Esophagus squamous epithelium (tissue), 5 donors: ENCODE measurements at regions not wholly inside any gene's neighbourhood (a gene's known extent, or its start where the extent isn't known, plus 50 kb on each side); places are given as distances from the start of the nearest gene placed in this dataset.

Experiments
- DNase-seq: peaks from one replicate; lab custom pipeline; 2025; lab: John Stamatoyannopoulos, UW
- H3K27ac ChIP-seq, 4 donors: fragments of 200-600 bp; sonication (generic); one replicate each; pipeline ENCODE4 v1.5.1; 2016 to 2019; ENCODE audit warnings: mild to moderate bottlenecking in 1 of 4
- H3K27me3 ChIP-seq, 4 donors: fragments of 200-600 bp; sonication (generic); 1 replicate in 3 of 4; 2 replicates in 1 of 4; pipeline versions ENCODE4 v1.5.1 to v1.6.0; 2017 to 2021; ENCODE audit warnings: antibody characterized with exemption in 1 of 4
- H3K36me3 ChIP-seq, 3 donors: fragments of 200-600 bp; sonication (generic); one replicate each; pipeline ENCODE4 v1.5.1; 2016 to 2019
- H3K4me1 ChIP-seq, 3 donors: fragments of 200-600 bp; sonication (generic); one replicate each; pipeline ENCODE4 v1.5.1; 2017 to 2019
- H3K4me3 ChIP-seq, 4 donors: fragments of 200-600 bp; sonication (generic); 1 replicate in 3 of 4; 2 replicates in 1 of 4; pipeline ENCODE4 v1.5.1; 2016 to 2019; ENCODE audit warnings: mild to moderate bottlenecking in 2 of 4, moderate library complexity in 1 of 4
- H3K9me3 ChIP-seq, 3 donors: fragments of 200-600 bp; sonication (generic); one replicate each; pipeline ENCODE4 v1.5.1; 2016 to 2019
- POLR2A ChIP-seq, 4 donors: fragments of 450-650 bp; IDR thresholded peaks; one replicate each; pipeline ENCODE4 v1.6.1; 2017; ENCODE audit warnings: antibody characterized with exemption in 4 of 4, mild to moderate bottlenecking in 4 of 4, moderate library complexity in 3 of 4
- WGBS, 2 donors: methylation state at CpG; one replicate each; pipeline ENCODE4 v1.1.5; 2018; 5-methylcytosine and 5-hydroxymethylcytosine counted together
- intact Hi-C: fragments of 100-400 bp; cut with DNase I; formaldehyde crosslinking; loops from one replicate; pipeline ENCODE4 v1.15.0; 2022
- TF ChIP-seq, protein P1 (sequence below), 6 experiments: fragments of 450-650 bp in 4 of 6; fragments of 200-600 bp in 2 of 6; sonication (generic) in 2 of 6; IDR thresholded peaks; one replicate each; pipeline ENCODE4 v1.5.1; 2016 to 2019; ENCODE audit warnings: antibody characterized with exemption in 6 of 6, mild to moderate bottlenecking in 4 of 6, moderate library complexity in 4 of 6
- donor health status: DM: yes; HTN: yes; CAD: no.

DNA sequence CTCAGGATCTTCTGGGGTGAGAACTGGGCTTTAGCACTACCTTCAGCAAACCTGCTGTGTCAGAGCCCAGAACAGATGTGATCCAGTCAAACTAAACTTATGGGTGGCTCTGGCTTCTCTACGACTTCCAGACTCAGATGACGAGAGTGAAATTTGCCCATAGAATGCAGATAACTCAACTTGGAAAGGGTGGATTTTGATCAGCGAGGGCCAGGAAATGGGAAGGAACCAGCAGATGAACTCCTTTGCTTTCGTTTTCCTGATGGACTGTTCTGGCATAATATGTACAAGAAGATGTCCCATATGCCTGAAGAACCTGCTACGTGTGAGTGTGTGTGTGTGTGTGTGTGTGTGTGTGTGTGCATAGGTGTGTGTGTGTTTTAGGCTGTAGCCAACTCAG is 132.0 kb upstream of the MOCS2 start:
- TF ChIP-seq, protein P1, sequence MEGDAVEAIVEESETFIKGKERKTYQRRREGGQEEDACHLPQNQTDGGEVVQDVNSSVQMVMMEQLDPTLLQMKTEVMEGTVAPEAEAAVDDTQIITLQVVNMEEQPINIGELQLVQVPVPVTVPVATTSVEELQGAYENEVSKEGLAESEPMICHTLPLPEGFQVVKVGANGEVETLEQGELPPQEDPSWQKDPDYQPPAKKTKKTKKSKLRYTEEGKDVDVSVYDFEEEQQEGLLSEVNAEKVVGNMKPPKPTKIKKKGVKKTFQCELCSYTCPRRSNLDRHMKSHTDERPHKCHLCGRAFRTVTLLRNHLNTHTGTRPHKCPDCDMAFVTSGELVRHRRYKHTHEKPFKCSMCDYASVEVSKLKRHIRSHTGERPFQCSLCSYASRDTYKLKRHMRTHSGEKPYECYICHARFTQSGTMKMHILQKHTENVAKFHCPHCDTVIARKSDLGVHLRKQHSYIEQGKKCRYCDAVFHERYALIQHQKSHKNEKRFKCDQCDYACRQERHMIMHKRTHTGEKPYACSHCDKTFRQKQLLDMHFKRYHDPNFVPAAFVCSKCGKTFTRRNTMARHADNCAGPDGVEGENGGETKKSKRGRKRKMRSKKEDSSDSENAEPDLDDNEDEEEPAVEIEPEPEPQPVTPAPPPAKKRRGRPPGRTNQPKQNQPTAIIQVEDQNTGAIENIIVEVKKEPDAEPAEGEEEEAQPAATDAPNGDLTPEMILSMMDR (IDR thresholded peaks at IDR 0.05), result no peak
- TF ChIP-seq POLR2A (IDR thresholded peaks at IDR 0.05), result no peak
- H3K36me3 ChIP-seq, result no peaks in the 10 kb centered on the region
- no peak overlapping the region for H3K27ac ChIP-seq
- H3K4me1 ChIP-seq, result peaks cover 0 to 5% (median 0%) of the 10 kb centered on the region in 3 donors
- 81 to 94% methylated on average over 4 to 5 of the region's 5 CpGs for WGBS, 2 donors
- intact Hi-C loops, result no loop called here
- H3K27me3 ChIP-seq, result no peaks in the 10 kb centered on the region
- H3K4me3 ChIP-seq, result no peak overlapping the region
- DNase-seq, result no peak
- no peaks in the 10 kb centered on the region for H3K9me3 ChIP-seq

DNA sequence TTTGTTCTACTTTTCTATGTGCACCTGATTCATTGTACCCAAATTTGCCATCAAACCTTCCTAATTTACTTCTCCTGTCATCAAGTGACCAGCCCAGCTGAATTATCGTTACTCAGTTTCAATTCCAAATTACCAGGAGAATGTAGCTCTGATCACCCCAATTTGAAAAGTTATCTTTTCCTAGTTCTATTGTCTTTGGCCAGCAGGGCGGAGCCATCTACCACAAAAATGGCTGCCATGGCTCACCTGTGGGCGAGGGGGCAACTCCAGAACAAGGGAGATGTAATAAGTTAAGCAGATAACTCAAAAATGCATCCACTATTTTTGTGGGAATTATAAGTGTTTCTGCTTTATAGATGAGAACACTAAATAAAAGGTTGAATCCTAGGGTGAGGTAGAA is 133.8 kb upstream of the MOCS2 start:
- H3K4me3 ChIP-seq, result no peak overlapping the region
- no peaks in the 10 kb centered on the region for H3K36me3 ChIP-seq
- H3K27me3 ChIP-seq, result no peaks in the 10 kb centered on the region
- TF ChIP-seq, protein P1 (IDR thresholded peaks at IDR 0.05), result peak in 1 of 6 experiments; percentile 8
- TF ChIP-seq POLR2A (IDR thresholded peaks at IDR 0.05), result no peak
- no peaks in the 10 kb centered on the region for H3K9me3 ChIP-seq
- peaks cover 0 to 5% (median 0%) of the 10 kb centered on the region in 3 donors for H3K4me1 ChIP-seq
- no peak overlapping the region for H3K27ac ChIP-seq
- intact Hi-C loops, result no loop called here
- no peak for DNase-seq
- WGBS, 2 donors, result 57 to 77% methylated on average over 3 of the region's 3 CpGs

DNA sequence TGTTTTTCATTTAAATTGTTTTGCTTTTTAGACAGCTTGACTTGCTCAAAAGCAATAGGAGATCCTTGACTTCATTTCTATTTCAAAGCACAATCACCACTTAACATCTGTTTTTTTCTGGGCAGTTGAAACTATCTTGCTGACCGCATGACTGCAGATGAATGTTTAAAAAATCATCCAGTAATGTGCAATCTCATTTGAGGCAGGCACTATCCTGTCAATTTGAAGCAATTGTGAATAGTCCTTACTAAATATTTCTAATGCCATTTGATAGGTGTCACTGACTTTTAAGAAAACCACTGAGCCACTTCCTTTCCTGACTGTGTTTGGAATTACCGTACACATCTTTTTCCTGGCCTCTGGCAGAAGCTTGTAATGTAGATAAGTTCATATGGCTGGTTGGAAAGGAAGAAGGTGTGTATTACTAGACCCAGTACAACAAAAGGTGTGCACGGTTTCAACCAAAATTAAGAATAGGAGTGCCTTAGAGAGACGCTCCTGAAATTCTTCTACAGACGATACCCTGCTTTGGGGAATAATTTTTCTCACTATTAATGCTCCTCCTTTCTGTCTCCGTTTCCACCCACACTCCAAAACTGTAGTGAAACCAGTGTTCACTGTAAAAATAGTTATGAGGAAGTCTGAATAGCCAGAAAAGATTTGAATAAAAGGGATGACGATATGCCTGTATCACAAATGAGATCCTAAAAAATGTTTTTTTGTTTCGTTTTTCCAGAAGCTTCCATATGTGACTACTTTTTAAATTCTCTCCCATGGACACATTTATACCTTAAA is 136.7 kb upstream of the MOCS2 start:
- H3K4me1 ChIP-seq, result peaks cover 0 to 10% (median 0%) of the 10 kb centered on the region in 3 donors
- no peak overlapping the region for H3K4me3 ChIP-seq
- WGBS, 2 donors, result 34 to 47% methylated on average over 8 of the region's 8 CpGs
- H3K36me3 ChIP-seq, result no peaks in the 10 kb centered on the region
- intact Hi-C loops, result no loop called here
- TF ChIP-seq, protein P1 (IDR thresholded peaks at IDR 0.05), result no peak
- TF ChIP-seq POLR2A (IDR thresholded peaks at IDR 0.05), result no peak
- no peaks in the 10 kb centered on the region for H3K9me3 ChIP-seq
- H3K27ac ChIP-seq, result no peak overlapping the region
- DNase-seq, result no peak
- no peaks in the 10 kb centered on the region for H3K27me3 ChIP-seq

DNA sequence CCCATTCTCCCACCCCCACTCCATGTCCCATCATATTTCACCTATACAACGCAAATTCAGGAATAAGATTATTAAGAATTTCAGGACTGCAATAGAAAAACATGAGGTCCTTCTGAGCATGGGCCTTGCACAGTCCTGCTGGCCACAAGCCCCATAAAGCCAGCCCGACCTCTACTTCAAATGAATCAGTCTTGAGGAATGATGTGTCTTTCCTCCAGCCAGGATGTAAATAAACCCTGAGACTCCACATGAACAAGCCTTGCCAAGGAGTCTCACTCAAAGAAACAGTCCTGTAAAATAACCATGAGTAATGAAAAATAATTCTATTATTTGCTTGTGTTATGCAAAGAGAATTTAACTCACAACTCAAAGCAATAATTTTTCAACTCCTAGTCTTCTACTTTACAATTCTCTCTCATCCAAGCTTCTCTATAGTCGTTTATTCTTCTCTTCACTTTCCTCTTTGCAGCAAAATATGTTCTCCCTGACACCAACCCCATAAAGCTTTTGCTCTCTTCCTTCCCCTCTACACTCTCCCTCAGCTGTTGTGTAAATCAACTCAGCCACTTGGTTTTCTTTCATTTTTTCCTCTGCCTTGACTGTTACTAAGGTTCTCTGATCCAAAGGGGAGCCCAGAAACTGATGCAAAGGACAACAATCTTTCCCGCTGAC is 140.1 kb upstream of the MOCS2 start:
- Histone ChIP-seq H3K27ac (no peak overlapping the region), H3K27me3 (no peaks in the 10 kb centered on the region), H3K36me3 (no peaks in the 10 kb centered on the region), H3K9me3 (no peaks in the 10 kb centered on the region), H3K4me3 (no peak overlapping the region), H3K4me1 (peaks cover 0 to 10% (median 0%) of the 10 kb centered on the region in 3 donors)
- 36 to 39% methylated on average over 4 of the region's 4 CpGs for WGBS, 2 donors
- TF ChIP-seq, protein P1 (IDR thresholded peaks at IDR 0.05), result no peak
- TF ChIP-seq POLR2A (IDR thresholded peaks at IDR 0.05), result no peak
- intact Hi-C loops, result no loop called here
- no peak for DNase-seq

DNA sequence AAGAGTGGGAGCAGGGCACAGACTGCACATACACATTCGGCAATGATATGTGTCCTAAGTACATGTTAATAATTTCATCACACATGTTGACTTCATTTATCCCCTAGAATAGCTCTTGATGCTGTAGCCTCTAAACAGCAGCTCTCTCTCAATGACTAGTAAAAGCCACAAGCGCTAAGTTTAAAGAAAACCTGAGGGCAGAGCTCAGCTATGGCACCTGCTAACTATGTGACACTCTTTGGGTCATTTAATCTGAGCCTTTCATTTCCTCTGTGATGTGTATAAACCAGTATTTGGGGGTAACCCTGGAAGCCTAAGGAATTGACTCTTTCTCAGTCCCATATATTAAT is 140.6 kb upstream of the MOCS2 start:
- TF ChIP-seq, protein P1 (IDR thresholded peaks at IDR 0.05), result no peak
- TF ChIP-seq POLR2A (IDR thresholded peaks at IDR 0.05), result no peak
- Histone ChIP-seq H3K27ac (no peak overlapping the region), H3K27me3 (no peaks in the 10 kb centered on the region), H3K4me3 (no peak overlapping the region), H3K9me3 (no peaks in the 10 kb centered on the region), H3K36me3 (no peaks in the 10 kb centered on the region), H3K4me1 (peaks cover 0 to 10% (median 0%) of the 10 kb centered on the region in 3 donors)
- 64 to 84% methylated on average over 2 of the region's 2 CpGs for WGBS, 2 donors
- intact Hi-C loops, result no loop called here
- DNase-seq, result no peak
